MCF 10A (cell line): ENCODE measurements at regions not wholly inside any gene's neighbourhood (a gene's known extent, or its start where the extent isn't known, plus 50 kb on each side); places are given as distances from the start of the nearest gene placed in this dataset.
"Not testable (repeated sequence)": the region's sequence is repeated elsewhere in the genome, so short reads cannot be mapped to it uniquely, and the experiment has no call there.

Experiments
- BruUV-seq: library from RNA; stranded (reverse); fragments of 400-500 nt; replicated peaks from 2 replicates; lab custom pipeline; 2021; lab: Mats Ljungman, UMichigan
- CTCF ChIA-PET: fragments of 300-600 bp; sonication (Branson Sonifier 250); formaldehyde crosslinking; extraction: SDS; loops from one replicate; lab custom pipeline; 2021; ENCODE audit warnings: antibody characterized with exemption, inconsistent platforms; lab: Yijun Ruan, JAX
- POLR2A ChIA-PET: fragments of 300-600, 350-650 bp; sonication (Branson Sonifier 250); formaldehyde crosslinking; extraction: SDS; loops from one replicate; lab custom pipeline; 2020; ENCODE audit warnings: antibody characterized with exemption, inconsistent platforms; lab: Yijun Ruan, JAX
- DNase-seq: peaks from one replicate; pipeline ENCODE4 v3.0.0-alpha.2; 2018; ENCODE audit not compliant: unreplicated experiment
- H3K27ac Mint-ChIP-seq: one replicate; pipeline ENCODE4 v1.8.0; 2022; ENCODE audit warnings: mild to moderate bottlenecking, low read depth, mixed read lengths; ENCODE audit not compliant: unreplicated experiment
- H3K27me3 Mint-ChIP-seq: one replicate; pipeline ENCODE4 v1.8.0; 2022; ENCODE audit warnings: mixed read lengths; ENCODE audit not compliant: insufficient read depth, unreplicated experiment
- H3K36me3 Mint-ChIP-seq: one replicate; pipeline ENCODE4 v1.8.0; 2022; ENCODE audit warnings: mild to moderate bottlenecking, moderate library complexity, mixed read lengths; ENCODE audit not compliant: insufficient read depth, unreplicated experiment
- H3K4me1 Mint-ChIP-seq: one replicate; pipeline ENCODE4 v1.8.0; 2022; ENCODE audit warnings: mixed read lengths; ENCODE audit not compliant: insufficient read depth, unreplicated experiment
- H3K4me3 Mint-ChIP-seq: one replicate; pipeline ENCODE4 v1.8.0; 2022; ENCODE audit warnings: mild to moderate bottlenecking, moderate library complexity, mixed read lengths; ENCODE audit not compliant: unreplicated experiment
- H3K9me3 Mint-ChIP-seq: one replicate; pipeline ENCODE4 v1.8.0; 2022; ENCODE audit warnings: mixed read lengths; ENCODE audit not compliant: unreplicated experiment
- intact Hi-C: fragments of 100-400 bp; cut with micrococcal nuclease; formaldehyde crosslinking; loops from 2 replicates; pipeline ENCODE4 v1.14.1; 2022
- TF ChIP-seq, protein P1 (sequence below): fragments of 200-600 bp; IDR thresholded peaks from one replicate; pipeline ENCODE4 v1.8.0; 2022; ENCODE audit warnings: antibody characterized with exemption, mild to moderate bottlenecking; ENCODE audit not compliant: unreplicated experiment

DNA sequence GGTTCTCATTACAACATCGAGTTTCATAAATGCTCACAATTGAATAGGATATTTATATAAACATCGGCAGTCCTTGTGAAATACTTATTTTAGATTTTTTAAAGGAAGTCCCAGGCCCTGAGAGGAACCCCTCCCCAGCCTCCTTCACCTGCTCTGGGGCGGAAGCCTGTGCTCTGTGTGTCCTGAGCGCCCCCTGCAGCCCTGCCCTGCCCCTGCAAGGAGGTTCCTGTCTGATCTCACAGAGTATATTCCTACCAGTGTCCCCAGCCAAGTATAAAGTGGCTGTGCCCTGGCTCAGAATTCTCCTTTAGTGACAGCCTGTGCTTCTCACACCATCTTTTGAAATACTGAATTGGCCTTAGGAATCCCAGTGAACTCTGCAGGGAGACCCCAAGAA lies 659.5 kb downstream of the TMEM121 start:
- ChIA-PET POLR2A (no interaction called here), CTCF (interaction anchor here (0.6 kb wide), 1 partner anchor 653 kb away, joined by 3 read pairs; no protein-coding TSS in a partner anchor)
- H3K4me3 Mint-ChIP-seq = no peak overlapping the region
- BruUV-seq = no TSS peak
- TF ChIP-seq, protein P1, sequence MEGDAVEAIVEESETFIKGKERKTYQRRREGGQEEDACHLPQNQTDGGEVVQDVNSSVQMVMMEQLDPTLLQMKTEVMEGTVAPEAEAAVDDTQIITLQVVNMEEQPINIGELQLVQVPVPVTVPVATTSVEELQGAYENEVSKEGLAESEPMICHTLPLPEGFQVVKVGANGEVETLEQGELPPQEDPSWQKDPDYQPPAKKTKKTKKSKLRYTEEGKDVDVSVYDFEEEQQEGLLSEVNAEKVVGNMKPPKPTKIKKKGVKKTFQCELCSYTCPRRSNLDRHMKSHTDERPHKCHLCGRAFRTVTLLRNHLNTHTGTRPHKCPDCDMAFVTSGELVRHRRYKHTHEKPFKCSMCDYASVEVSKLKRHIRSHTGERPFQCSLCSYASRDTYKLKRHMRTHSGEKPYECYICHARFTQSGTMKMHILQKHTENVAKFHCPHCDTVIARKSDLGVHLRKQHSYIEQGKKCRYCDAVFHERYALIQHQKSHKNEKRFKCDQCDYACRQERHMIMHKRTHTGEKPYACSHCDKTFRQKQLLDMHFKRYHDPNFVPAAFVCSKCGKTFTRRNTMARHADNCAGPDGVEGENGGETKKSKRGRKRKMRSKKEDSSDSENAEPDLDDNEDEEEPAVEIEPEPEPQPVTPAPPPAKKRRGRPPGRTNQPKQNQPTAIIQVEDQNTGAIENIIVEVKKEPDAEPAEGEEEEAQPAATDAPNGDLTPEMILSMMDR = no peak
- peaks cover 40% of the 10 kb centered on the region for H3K27me3 Mint-ChIP-seq
- peak; percentile 10 for DNase-seq
- H3K4me1 Mint-ChIP-seq = no peaks in the 10 kb centered on the region
- H3K27ac Mint-ChIP-seq = no peak overlapping the region
- intact Hi-C loops = no loop called here
- no peaks in the 10 kb centered on the region for H3K36me3 Mint-ChIP-seq
- H3K9me3 Mint-ChIP-seq = no peaks in the 10 kb centered on the region

DNA sequence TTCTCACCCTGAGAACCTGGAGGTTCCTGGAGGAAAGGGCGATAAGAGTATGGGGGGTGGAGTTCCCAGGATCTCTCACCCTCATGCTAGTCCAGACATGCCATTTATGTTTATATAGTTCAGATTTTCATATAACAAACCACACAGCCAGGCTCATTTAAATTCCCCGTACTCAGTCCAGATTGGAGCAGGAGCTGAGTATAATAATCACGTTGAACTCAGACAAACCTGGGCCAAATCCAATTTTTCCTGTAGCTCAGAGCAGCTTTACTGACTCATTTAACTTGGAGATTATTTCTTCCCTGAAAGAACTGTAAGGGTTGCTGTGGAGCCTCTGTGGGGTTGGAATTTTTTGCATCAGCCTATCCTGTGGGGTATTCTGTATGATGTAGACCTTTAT lies 660.8 kb downstream of the TMEM121 start:
- H3K36me3 Mint-ChIP-seq = no peaks in the 10 kb centered on the region
- peak; percentile 9 for DNase-seq
- TF ChIP-seq, protein P1 = no peak
- H3K4me1 Mint-ChIP-seq = no peaks in the 10 kb centered on the region
- no peak overlapping the region for H3K27ac Mint-ChIP-seq
- BruUV-seq = no TSS peak
- H3K9me3 Mint-ChIP-seq = no peaks in the 10 kb centered on the region
- H3K4me3 Mint-ChIP-seq = no peak overlapping the region
- ChIA-PET CTCF (no interaction called here), POLR2A (no interaction called here)
- H3K27me3 Mint-ChIP-seq = peaks cover 49% of the 10 kb centered on the region
- intact Hi-C loops = no loop called here

DNA sequence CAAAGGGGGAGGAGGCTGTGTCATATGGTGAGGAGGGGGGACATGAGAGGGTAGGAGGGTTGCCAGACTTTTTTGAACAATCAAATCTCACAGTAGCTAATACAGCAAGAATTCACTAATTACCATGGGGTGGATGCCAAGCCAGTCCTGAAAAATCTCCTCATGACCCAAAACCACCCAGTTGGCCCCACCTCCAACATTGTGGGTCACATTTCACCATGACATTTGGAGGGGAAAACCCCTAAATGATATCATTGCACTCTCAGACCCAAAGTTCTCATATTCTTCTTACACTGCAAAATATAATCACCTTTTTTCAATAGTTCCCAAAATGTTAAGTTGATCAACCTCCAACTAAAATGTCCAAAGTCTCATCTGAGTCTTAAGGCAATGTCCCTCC lies 666.3 kb downstream of the TMEM121 start:
- H3K36me3 Mint-ChIP-seq, H3K4me3 Mint-ChIP-seq, H3K9me3 Mint-ChIP-seq, intact Hi-C loops, BruUV-seq, H3K27ac Mint-ChIP-seq, H3K4me1 Mint-ChIP-seq, DNase-seq, POLR2A ChIA-PET, CTCF ChIA-PET: not testable (repeated sequence)
- peaks cover 40% of the 10 kb centered on the region for H3K27me3 Mint-ChIP-seq

DNA sequence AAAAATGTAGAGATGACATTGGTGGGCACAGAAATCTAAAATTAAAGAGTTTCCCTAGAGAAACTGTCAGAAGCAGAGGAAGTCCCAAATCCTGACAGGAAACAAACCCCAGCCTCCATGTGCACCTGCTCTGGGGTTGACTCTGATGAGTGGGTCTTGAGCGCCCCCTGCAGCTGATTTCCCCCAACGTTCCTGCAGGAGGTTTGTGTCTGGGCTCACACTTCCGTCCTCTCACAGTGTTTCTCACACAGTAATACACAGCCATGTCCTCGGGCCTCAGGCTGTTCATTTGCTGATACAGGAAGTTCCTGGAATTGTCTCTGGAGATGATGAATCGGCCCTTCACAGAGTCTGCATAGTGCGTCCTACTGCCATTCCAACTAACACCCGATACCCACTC lies 670.1 kb downstream of the TMEM121 start:
- peak; percentile 25 for DNase-seq
- H3K36me3 Mint-ChIP-seq, BruUV-seq, intact Hi-C loops, POLR2A ChIA-PET, H3K27ac Mint-ChIP-seq, H3K4me1 Mint-ChIP-seq, H3K4me3 Mint-ChIP-seq, H3K9me3 Mint-ChIP-seq, CTCF ChIA-PET: not testable (repeated sequence)
- peaks cover 46% of the 10 kb centered on the region for H3K27me3 Mint-ChIP-seq

DNA sequence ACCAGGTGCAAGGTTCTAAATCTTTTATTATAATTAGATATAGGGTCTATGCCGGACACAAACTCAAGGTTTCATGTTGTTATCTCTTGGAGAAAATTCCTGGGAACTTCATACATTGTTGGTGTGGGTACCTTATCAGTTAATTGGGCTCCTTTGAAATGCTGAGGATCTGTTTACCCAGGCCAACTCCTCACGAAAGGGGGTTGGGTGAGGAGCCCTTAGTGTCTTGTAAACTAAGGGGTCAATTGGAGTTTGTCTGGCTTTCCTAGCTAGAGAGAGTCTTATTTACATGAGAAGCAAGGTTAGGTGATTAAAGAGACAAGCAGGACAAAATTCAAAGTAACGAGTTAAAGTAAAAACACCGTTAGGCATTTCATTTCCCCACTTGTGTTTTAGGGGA lies 670.9 kb downstream of the TMEM121 start:
- H3K27me3 Mint-ChIP-seq = peaks cover 43% of the 10 kb centered on the region
- CTCF ChIA-PET, intact Hi-C loops, H3K27ac Mint-ChIP-seq, H3K4me3 Mint-ChIP-seq, H3K36me3 Mint-ChIP-seq, H3K9me3 Mint-ChIP-seq, POLR2A ChIA-PET, BruUV-seq, DNase-seq, H3K4me1 Mint-ChIP-seq: not testable (repeated sequence)
